GM21786 (cell line): ENCODE measurements at regions not wholly inside any gene's neighbourhood (a gene's known extent, or its start where the extent isn't known, plus 50 kb on each side); places are given as distances from the start of the nearest gene placed in this dataset.
"Not testable (repeated sequence)": the region's sequence is repeated elsewhere in the genome, so short reads cannot be mapped to it uniquely, and the experiment has no call there.

Source experiments
- ATAC-seq: cut with Tn5 transposase; IDR thresholded peaks from one replicate; pipeline ENCODE4 v1.9.1; 2021; ENCODE audit not compliant: unreplicated experiment

GRCh38 chr2:183522489-183523266, 398.4 kb downstream of the NUP35 start:
- no peak for ATAC-seq

- peak; percentile 75 for ATAC-seq
Observed at GRCh38 chr2:183530333-183530901, 406.2 kb downstream of the NUP35 start.

GRCh38 chr2:183532514-183532913, 408.3 kb downstream of the NUP35 start:
- no peak for ATAC-seq

GRCh38 chr2:183533021-183533420, 408.8 kb downstream of the NUP35 start:
- no peak for ATAC-seq

GRCh38 chr2:183536290-183536689, 412.0 kb downstream of the NUP35 start:
- ATAC-seq = no peak

GRCh38 chr2:183536714-183537113, 412.5 kb downstream of the NUP35 start:
- no peak for ATAC-seq

GRCh38 chr2:183541766-183542165, 417.5 kb downstream of the NUP35 start:
- no peak for ATAC-seq

GRCh38 chr2:183542606-183543005, 418.4 kb downstream of the NUP35 start:
- no peak for ATAC-seq

GRCh38 chr2:183543222-183543621, 419.0 kb downstream of the NUP35 start:
- ATAC-seq = peak; percentile 10

GRCh38 chr2:183543731-183544130, 419.5 kb downstream of the NUP35 start:
- peak; percentile 89 for ATAC-seq

GRCh38 chr2:183546560-183547350, 422.5 kb downstream of the NUP35 start:
- not testable (repeated sequence) for ATAC-seq

- ATAC-seq = no peak
Observed at GRCh38 chr2:183552716-183553115, 428.5 kb downstream of the NUP35 start.

- no peak for ATAC-seq
Observed at GRCh38 chr2:183564726-183565125, 440.5 kb downstream of the NUP35 start.

GRCh38 chr2:183575481-183575880, 451.2 kb downstream of the NUP35 start:
- no peak for ATAC-seq

- no peak for ATAC-seq
Observed at GRCh38 chr2:183579686-183580085, 455.4 kb downstream of the NUP35 start.

GRCh38 chr2:183592271-183592670, 468.0 kb downstream of the NUP35 start:
- no peak for ATAC-seq

GRCh38 chr2:183594150-183594549, 469.9 kb downstream of the NUP35 start:
- ATAC-seq = no peak

- ATAC-seq = no peak
Observed at GRCh38 chr2:183597841-183598240, 473.6 kb downstream of the NUP35 start.

- no peak for ATAC-seq
Observed at GRCh38 chr2:183604065-183604464, 479.8 kb downstream of the NUP35 start.

GRCh38 chr2:183605440-183605839, 481.2 kb downstream of the NUP35 start:
- ATAC-seq = no peak

GRCh38 chr2:183606022-183606717, 481.9 kb downstream of the NUP35 start:
- no peak for ATAC-seq
